ENCODE measurements at regions not wholly inside any gene's neighbourhood (a gene's known extent, or its start where the extent isn't known, plus 50 kb on each side); places are given as distances from the start of the nearest gene placed in this dataset.
"Not testable (repeated sequence)": the region's sequence is repeated elsewhere in the genome, so short reads cannot be mapped to it uniquely, and the experiment has no call there.

- no peak for DNase-seq (ENCODE audit: low read depth)
Measured at GRCh38 chr2:226164512-226164911, 635.1 kb downstream of the IRS1 start.

GRCh38 chr2:226160617-226161016 lies 639.0 kb downstream of the IRS1 start:
- not testable (repeated sequence) for DNase-seq (ENCODE audit: low read depth)

- DNase-seq (ENCODE audit: low read depth) = no peak
Measured at GRCh38 chr2:226159875-226160479, 639.6 kb downstream of the IRS1 start.

- DNase-seq (ENCODE audit: low read depth) = no peak
Measured at GRCh38 chr2:226158940-226159339, 640.7 kb downstream of the IRS1 start.

GRCh38 chr2:226158229-226158628 lies 641.4 kb downstream of the IRS1 start:
- DNase-seq (ENCODE audit: low read depth) = no peak

- DNase-seq (ENCODE audit: low read depth) = no peak
Measured at GRCh38 chr2:226155093-226155875, 644.3 kb downstream of the IRS1 start.

- DNase-seq (ENCODE audit: low read depth) = no peak
Measured at GRCh38 chr2:226154610-226155009, 645.0 kb downstream of the IRS1 start.

- no peak for DNase-seq (ENCODE audit: low read depth)
Measured at GRCh38 chr2:226153553-226153952, 646.1 kb downstream of the IRS1 start.

GRCh38 chr2:226151157-226151556 lies 648.5 kb downstream of the IRS1 start:
- DNase-seq (ENCODE audit: low read depth) = no peak

- DNase-seq (ENCODE audit: low read depth) = no peak
Measured at GRCh38 chr2:226143091-226143490, 656.5 kb downstream of the IRS1 start.

- DNase-seq (ENCODE audit: low read depth) = no peak
Measured at GRCh38 chr2:226142463-226142862, 657.2 kb downstream of the IRS1 start.

- DNase-seq (ENCODE audit: low read depth) = no peak
Measured at GRCh38 chr2:226140594-226140993, 659.0 kb downstream of the IRS1 start.

- DNase-seq (ENCODE audit: low read depth) = no peak
Measured at GRCh38 chr2:226139759-226140158, 659.9 kb downstream of the IRS1 start.

- DNase-seq (ENCODE audit: low read depth) = no peak
Measured at GRCh38 chr2:226137201-226137811, 662.3 kb downstream of the IRS1 start.

GRCh38 chr2:226136739-226137138 lies 662.9 kb downstream of the IRS1 start:
- DNase-seq (ENCODE audit: low read depth) = no peak

GRCh38 chr2:226135861-226136548 lies 663.6 kb downstream of the IRS1 start:
- no peak for DNase-seq (ENCODE audit: low read depth)

GRCh38 chr2:226132323-226133215 lies 667.1 kb downstream of the IRS1 start:
- no peak for DNase-seq (ENCODE audit: low read depth)

- DNase-seq (ENCODE audit: low read depth) = no peak
Measured at GRCh38 chr2:226131299-226131784, 668.3 kb downstream of the IRS1 start.

- no peak for DNase-seq (ENCODE audit: low read depth)
Measured at GRCh38 chr2:226130192-226130591, 669.4 kb downstream of the IRS1 start.

GRCh38 chr2:226127682-226128081 lies 671.9 kb downstream of the IRS1 start:
- DNase-seq (ENCODE audit: low read depth) = no peak

- no peak for DNase-seq (ENCODE audit: low read depth)
Measured at GRCh38 chr2:226126104-226126503, 673.5 kb downstream of the IRS1 start.
